Prostate gland (tissue), 2 donors: ENCODE measurements at regions not wholly inside any gene's neighbourhood (a gene's known extent, or its start where the extent isn't known, plus 50 kb on each side); places are given as distances from the start of the nearest gene placed in this dataset.

Source experiments
- DNase-seq: peaks from one replicate; pipeline ENCODE4 v3.0.0-alpha.2; 2019; ENCODE audit warnings: low spot score
- H3K27ac ChIP-seq, 2 donors: fragments of 200-600 bp; sonication (generic); 2 replicates each; pipeline ENCODE4 v1.5.1; 2017 to 2019
- H3K27me3 ChIP-seq: fragments of 200-600 bp; sonication (generic); replicated peaks from 2 replicates; pipeline ENCODE4 v1.5.1; 2019; ENCODE audit not compliant: insufficient read depth
- H3K36me3 ChIP-seq, 2 donors: fragments of 200-600 bp; sonication (generic); 1 replicate in 1 of 2; 2 replicates in 1 of 2; pipeline versions ENCODE4 v1.5.1 to v1.8.1; 2017 to 2019
- H3K4me1 ChIP-seq: fragments of 200-600 bp; sonication (generic); replicated peaks from 2 replicates; pipeline ENCODE4 v1.5.1; 2019
- H3K4me3 ChIP-seq, 2 donors: fragments of 200-600 bp; sonication (generic); 2 replicates each; pipeline ENCODE4 v1.5.1; 2017 to 2019
- H3K9me3 ChIP-seq: fragments of 200-600 bp; sonication (generic); 2 replicates; pipeline ENCODE4 v1.5.1; 2017
- POLR2A ChIP-seq: fragments of 450-650 bp; IDR thresholded peaks from one replicate; pipeline ENCODE4 v1.6.1; 2016; ENCODE audit warnings: antibody characterized with exemption, mild to moderate bottlenecking
- POLR2AphosphoS5 ChIP-seq: sonication (generic); formaldehyde crosslinking; IDR thresholded peaks from one replicate; pipeline ENCODE4 v1.6.1; 2017; ENCODE audit warnings: antibody characterized with exemption
- WGBS: methylation state at CpG from one replicate; pipeline ENCODE4 v1.1.5; 2018; 5-methylcytosine and 5-hydroxymethylcytosine counted together
- intact Hi-C: fragments of 100-400 bp; cut with DNase I; formaldehyde crosslinking; loops from one replicate; pipeline ENCODE4 v1.14.2; 2022
- TF ChIP-seq, protein P1 (sequence below), 4 experiments: fragments of 200-600 bp in 2 of 4; fragments of 450-650 bp in 2 of 4; sonication (generic) in 2 of 4; IDR thresholded peaks; 1 replicate in 3 of 4; 2 replicates in 1 of 4; pipeline ENCODE4 v1.5.1; 2016 to 2019; ENCODE audit warnings: antibody characterized with exemption in 4 of 4, mild to moderate bottlenecking in 2 of 4, moderate library complexity in 2 of 4

- WGBS, result 25% methylated on average over 4 of the region's 4 CpGs
- Histone ChIP-seq H3K4me1 (no peaks in the 10 kb centered on the region), H3K9me3 (no peaks in the 10 kb centered on the region), H3K27ac (no peak overlapping the region), H3K36me3 (no peaks in the 10 kb centered on the region), H3K4me3 (no peak overlapping the region), H3K27me3 (no peaks in the 10 kb centered on the region)
- TF ChIP-seq POLR2AphosphoS5 (no peak), POLR2A (no peak)
- TF ChIP-seq, protein P1, sequence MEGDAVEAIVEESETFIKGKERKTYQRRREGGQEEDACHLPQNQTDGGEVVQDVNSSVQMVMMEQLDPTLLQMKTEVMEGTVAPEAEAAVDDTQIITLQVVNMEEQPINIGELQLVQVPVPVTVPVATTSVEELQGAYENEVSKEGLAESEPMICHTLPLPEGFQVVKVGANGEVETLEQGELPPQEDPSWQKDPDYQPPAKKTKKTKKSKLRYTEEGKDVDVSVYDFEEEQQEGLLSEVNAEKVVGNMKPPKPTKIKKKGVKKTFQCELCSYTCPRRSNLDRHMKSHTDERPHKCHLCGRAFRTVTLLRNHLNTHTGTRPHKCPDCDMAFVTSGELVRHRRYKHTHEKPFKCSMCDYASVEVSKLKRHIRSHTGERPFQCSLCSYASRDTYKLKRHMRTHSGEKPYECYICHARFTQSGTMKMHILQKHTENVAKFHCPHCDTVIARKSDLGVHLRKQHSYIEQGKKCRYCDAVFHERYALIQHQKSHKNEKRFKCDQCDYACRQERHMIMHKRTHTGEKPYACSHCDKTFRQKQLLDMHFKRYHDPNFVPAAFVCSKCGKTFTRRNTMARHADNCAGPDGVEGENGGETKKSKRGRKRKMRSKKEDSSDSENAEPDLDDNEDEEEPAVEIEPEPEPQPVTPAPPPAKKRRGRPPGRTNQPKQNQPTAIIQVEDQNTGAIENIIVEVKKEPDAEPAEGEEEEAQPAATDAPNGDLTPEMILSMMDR (IDR thresholded peaks at IDR 0.05), result no peak
- no peak for DNase-seq
- intact Hi-C loops, result no loop called here
Measured at GRCh38 chr1:195472291-195472690, 1135.9 kb downstream of the KCNT2 start.

DNA sequence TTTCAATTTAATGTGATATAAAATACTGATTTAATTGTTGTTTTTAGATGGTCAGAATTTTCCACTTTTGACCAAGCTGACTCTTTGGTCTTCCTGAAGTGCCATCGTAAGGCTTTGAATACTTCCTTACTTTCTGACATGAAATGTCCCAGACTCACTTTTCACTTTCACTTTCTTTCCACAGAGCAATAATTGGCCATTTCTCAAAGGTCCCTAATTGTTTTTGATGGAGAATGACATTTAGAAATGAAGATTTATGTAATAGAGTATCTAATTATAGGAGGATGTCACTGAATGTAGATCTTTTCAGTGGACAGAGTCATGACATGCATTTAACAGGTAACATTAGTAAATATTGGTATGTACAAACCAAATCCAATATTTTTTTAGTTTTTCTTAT, 1141.6 kb downstream of the KCNT2 start:
- 84% methylated on average over 1 of the region's 1 CpG for WGBS
- no peak for DNase-seq
- no peaks in the 10 kb centered on the region for H3K36me3 ChIP-seq
- H3K27me3 ChIP-seq, result no peaks in the 10 kb centered on the region
- no peak overlapping the region for H3K27ac ChIP-seq
- TF ChIP-seq POLR2A, result no peak
- no peak for TF ChIP-seq POLR2AphosphoS5
- TF ChIP-seq, protein P1 (IDR thresholded peaks at IDR 0.05), result no peak
- H3K9me3 ChIP-seq, result no peaks in the 10 kb centered on the region
- no peaks in the 10 kb centered on the region for H3K4me1 ChIP-seq
- no peak overlapping the region for H3K4me3 ChIP-seq
- intact Hi-C loops, result no loop called here

GRCh38 chr1:195462646-195463045, 1145.6 kb downstream of the KCNT2 start:
- H3K4me1 ChIP-seq, result no peaks in the 10 kb centered on the region
- H3K4me3 ChIP-seq, result no peak overlapping the region
- DNase-seq, result no peak
- H3K9me3 ChIP-seq, result no peaks in the 10 kb centered on the region
- intact Hi-C loops, result no loop called here
- TF ChIP-seq, protein P1 (IDR thresholded peaks at IDR 0.05), result no peak
- TF ChIP-seq POLR2AphosphoS5 (no peak), POLR2A (no peak)
- no peaks in the 10 kb centered on the region for H3K27me3 ChIP-seq
- H3K36me3 ChIP-seq, result no peaks in the 10 kb centered on the region
- no peak overlapping the region for H3K27ac ChIP-seq

DNA sequence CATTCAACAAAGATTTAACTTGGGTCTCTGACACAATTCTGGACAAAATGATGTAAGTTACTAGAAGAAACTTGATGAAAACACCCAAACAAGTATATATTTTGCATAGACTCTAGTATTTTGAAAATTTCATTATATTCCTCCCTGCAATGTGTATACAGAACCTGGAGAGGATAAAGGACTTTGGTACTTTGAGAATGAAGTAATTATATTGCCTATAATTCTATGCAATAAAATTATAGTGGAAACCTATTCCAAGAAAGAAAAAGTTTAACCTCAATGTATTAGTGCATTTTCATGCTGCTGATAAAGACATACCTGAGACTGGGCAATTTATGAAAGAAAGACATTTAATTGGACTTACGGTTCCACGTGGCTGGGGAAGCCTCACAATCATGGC, 1146.1 kb downstream of the KCNT2 start:
- WGBS, result 86% methylated on average over 2 of the region's 2 CpGs
- no peak for TF ChIP-seq POLR2A
- TF ChIP-seq, protein P1 (IDR thresholded peaks at IDR 0.05), result no peak
- TF ChIP-seq POLR2AphosphoS5, result no peak
- Histone ChIP-seq H3K4me3 (no peak overlapping the region), H3K27ac (no peak overlapping the region), H3K4me1 (no peaks in the 10 kb centered on the region), H3K27me3 (no peaks in the 10 kb centered on the region), H3K9me3 (no peaks in the 10 kb centered on the region), H3K36me3 (no peaks in the 10 kb centered on the region)
- intact Hi-C loops, result no loop called here
- DNase-seq, result no peak

DNA sequence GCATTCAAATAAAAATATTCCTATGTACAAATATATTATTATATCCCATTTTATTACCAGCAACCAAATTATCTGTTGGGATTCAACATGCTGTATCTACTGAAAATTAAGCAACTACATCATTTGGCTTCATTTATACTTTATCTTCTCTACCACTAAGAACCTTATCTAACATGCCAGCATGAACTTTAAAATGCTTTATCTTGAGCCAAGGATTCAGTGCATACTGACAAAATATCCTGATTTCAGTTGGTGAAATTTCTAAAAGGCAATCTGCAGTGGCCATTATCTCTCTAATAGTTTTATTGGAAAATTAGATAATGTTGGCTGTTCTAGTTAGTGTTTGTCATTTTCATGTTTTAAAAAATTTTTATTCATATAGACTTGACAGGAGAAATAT, 1149.9 kb downstream of the KCNT2 start:
- TF ChIP-seq POLR2A (no peak), POLR2AphosphoS5 (no peak)
- TF ChIP-seq, protein P1 (IDR thresholded peaks at IDR 0.05), result no peak
- intact Hi-C loops, result no loop called here
- no peaks in the 10 kb centered on the region for H3K36me3 ChIP-seq
- no peak for DNase-seq
- H3K9me3 ChIP-seq, result no peaks in the 10 kb centered on the region
- H3K27ac ChIP-seq, result no peak overlapping the region
- H3K4me1 ChIP-seq, result no peaks in the 10 kb centered on the region
- no peak overlapping the region for H3K4me3 ChIP-seq
- H3K27me3 ChIP-seq, result no peaks in the 10 kb centered on the region
